PC-3 (cell line): ENCODE measurements at regions not wholly inside any gene's neighbourhood (a gene's known extent, or its start where the extent isn't known, plus 50 kb on each side); places are given as distances from the start of the nearest gene placed in this dataset.
A peak's percentile ranks its signal among the peaks of the same experiment; 100 is the strongest.

Experiments
- ATAC-seq: fragments of 200-7000 bp; cut with Tn5 transposase; 2 replicates; pipeline ENCODE4 v1.9.1; 2020; ENCODE audit warnings: mild to moderate bottlenecking, moderate library complexity
- BruUV-seq: library from RNA; stranded (reverse); fragments of 400-500 nt; replicated peaks from 2 replicates; lab custom pipeline; 2021; lab: Mats Ljungman, UMichigan
- CTCF ChIA-PET: fragments of 300-600 bp; sonication (Branson Sonifier 250); formaldehyde crosslinking; loops from one replicate; lab custom pipeline; 2022; ENCODE audit warnings: antibody characterized with exemption; lab: Charles Lee
- POLR2A ChIA-PET: fragments of 300-600 bp; sonication (Branson Sonifier 250); formaldehyde crosslinking; loops from one replicate; lab custom pipeline; 2022; ENCODE audit warnings: antibody characterized with exemption; ENCODE audit not compliant: unreplicated experiment; lab: Charles Lee
- DNase-seq: peaks from one replicate; pipeline ENCODE4 v3.0.0-alpha.2; 2015
- H2AFZ ChIP-seq: fragments of 300-600 bp; sonication (generic); 2 replicates; pipeline ENCODE4 v1.6.0; 2016; ENCODE audit warnings: antibody characterized with exemption, low read length
- H3F3A ChIP-seq: fragments of 300-600 bp; sonication (generic); one replicate; pipeline ENCODE4 v1.6.0; 2017; ENCODE audit warnings: antibody characterized with exemption, low read length, control low read depth, mild to moderate bottlenecking; ENCODE audit not compliant: unreplicated experiment
- H3K27ac ChIP-seq: fragments of 300-600 bp; sonication (generic); 2 replicates; pipeline ENCODE4 v1.5.1; 2016; ENCODE audit warnings: mild to moderate bottlenecking, low read length
- H3K27me3 ChIP-seq: fragments of 300-600 bp; sonication (generic); 2 replicates; pipeline ENCODE4 v1.6.1; 2016; ENCODE audit warnings: low read length, mixed read lengths
- H3K36me3 ChIP-seq: fragments of 300-600 bp; sonication (generic); 2 replicates; pipeline ENCODE4 v1.6.1; 2016; ENCODE audit warnings: low read depth, mixed run types, low read length, mixed read lengths
- H3K4me1 ChIP-seq: fragments of 300-600 bp; sonication (generic); 2 replicates; pipeline ENCODE4 v1.5.1; 2016; ENCODE audit warnings: low read length; ENCODE audit not compliant: insufficient read depth
- H3K4me2 ChIP-seq: fragments of 300-600 bp; sonication (generic); 2 replicates; pipeline ENCODE4 v1.6.0; 2016; ENCODE audit warnings: low read length
- H3K4me3 ChIP-seq: fragments of 300-600 bp; sonication (generic); 2 replicates; pipeline ENCODE4 v1.5.1; 2016; ENCODE audit warnings: mild to moderate bottlenecking, low read length, mixed read lengths
- H3K79me2 ChIP-seq: fragments of 300-600 bp; sonication (generic); 2 replicates; pipeline ENCODE4 v1.6.1; 2017; ENCODE audit warnings: low read length, mixed read lengths
- H3K9ac ChIP-seq: fragments of 300-600 bp; sonication (generic); 2 replicates; pipeline ENCODE4 v1.6.0; 2016; ENCODE audit warnings: mild to moderate bottlenecking, low read length
- H3K9me2 ChIP-seq: fragments of 300-600 bp; sonication (generic); replicated peaks from 2 replicates; pipeline ENCODE4 v1.6.1; 2016; ENCODE audit warnings: mixed run types, low read length, mixed read lengths
- H3K9me3 ChIP-seq: fragments of 300-600 bp; sonication (generic); 2 replicates; pipeline ENCODE4 v1.6.1; 2016; ENCODE audit warnings: low read length, mixed read lengths
- H4K20me1 ChIP-seq: fragments of 300-600 bp; sonication (generic); 2 replicates; pipeline ENCODE4 v1.6.1; 2016; ENCODE audit warnings: low read length, mixed read lengths
- CTCF ChIP-seq: fragments of 300-600 bp; sonication (generic); conservative IDR thresholded peaks from 2 replicates; pipeline ENCODE4 v1.5.1; 2017; ENCODE audit warnings: antibody characterized with exemption, low read depth, mild to moderate bottlenecking, low read length
- EZH2 ChIP-seq: fragments of 300-600 bp; sonication (generic); IDR thresholded peaks from one replicate; pipeline ENCODE4 v1.6.1; 2017; ENCODE audit warnings: antibody characterized with exemption, mild to moderate bottlenecking, low read length; ENCODE audit not compliant: unreplicated experiment
- EZH2phosphoT487 ChIP-seq: fragments of 300-600 bp; sonication (generic); IDR thresholded peaks from 2 replicates; pipeline ENCODE4 v1.6.1; 2018; ENCODE audit warnings: mild to moderate bottlenecking, antibody characterized with exemption, low read length, borderline replicate concordance
- intact Hi-C: fragments of 100-400 bp; cut with micrococcal nuclease; formaldehyde crosslinking; loops from 2 replicates; pipeline ENCODE4 v1.9.0; 2023

- Histone ChIP-seq H3K27me3 (no peaks in the 10 kb centered on the region), H3K36me3 (no peaks in the 10 kb centered on the region), H2AFZ (no peak overlapping the region), H3K9ac (no peak overlapping the region), H4K20me1 (no peaks in the 10 kb centered on the region), H3F3A (no peaks in the 10 kb centered on the region), H3K4me3 (no peak overlapping the region), H3K9me2 (no peaks in the 10 kb centered on the region), H3K9me3 (no peaks in the 10 kb centered on the region), H3K79me2 (no peaks in the 10 kb centered on the region), H3K4me2 (no peak overlapping the region), H3K4me1 (no peaks in the 10 kb centered on the region), H3K27ac (no peak overlapping the region)
- TF ChIP-seq CTCF = no peak
- TF ChIP-seq EZH2 = no peak
- TF ChIP-seq EZH2phosphoT487 = no peak
- ChIA-PET POLR2A (no interaction called here), CTCF (no interaction called here)
- intact Hi-C loops = loop anchor here (10.0 kb wide), 1 partner anchor 122 kb away; no protein-coding TSS in a partner anchor
- ATAC-seq (no peak), DNase-seq (no peak)
- no TSS peak for BruUV-seq
Measured at GRCh38 chr3:148223266-148223665, 474.4 kb upstream of the AGTR1 start.

GRCh38 chr3:148226246-148226645 lies 471.5 kb upstream of the AGTR1 start:
- no peaks in the 10 kb centered on the region for H3K79me2 ChIP-seq
- peak; percentile 11 for DNase-seq
- no peaks in the 10 kb centered on the region for H3K9me2 ChIP-seq
- no peak for ATAC-seq
- H3K9ac ChIP-seq = no peak overlapping the region
- H3K4me3 ChIP-seq = no peak overlapping the region
- no peaks in the 10 kb centered on the region for H3F3A ChIP-seq
- no peaks in the 10 kb centered on the region for H3K4me1 ChIP-seq
- no peaks in the 10 kb centered on the region for H3K27me3 ChIP-seq
- no peak overlapping the region for H2AFZ ChIP-seq
- TF ChIP-seq CTCF (no peak), EZH2 (no peak), EZH2phosphoT487 (no peak)
- intact Hi-C loops = loop anchor here (10.0 kb wide), 1 partner anchor 119 kb away; no protein-coding TSS in a partner anchor
- CTCF ChIA-PET = no interaction called here
- POLR2A ChIA-PET = no interaction called here
- no peak overlapping the region for H3K4me2 ChIP-seq
- no peaks in the 10 kb centered on the region for H3K9me3 ChIP-seq
- no peak overlapping the region for H3K27ac ChIP-seq
- BruUV-seq = no TSS peak
- no peaks in the 10 kb centered on the region for H4K20me1 ChIP-seq
- no peaks in the 10 kb centered on the region for H3K36me3 ChIP-seq

GRCh38 chr3:148227534-148227933 lies 470.2 kb upstream of the AGTR1 start:
- H3K27me3 ChIP-seq = no peaks in the 10 kb centered on the region
- no peaks in the 10 kb centered on the region for H3K4me1 ChIP-seq
- H3K4me3 ChIP-seq = no peak overlapping the region
- no peak overlapping the region for H3K4me2 ChIP-seq
- H3K9me3 ChIP-seq = no peaks in the 10 kb centered on the region
- no peak overlapping the region for H3K9ac ChIP-seq
- no peaks in the 10 kb centered on the region for H4K20me1 ChIP-seq
- ATAC-seq (no peak), DNase-seq (no peak)
- no peaks in the 10 kb centered on the region for H3K79me2 ChIP-seq
- POLR2A ChIA-PET = no interaction called here
- no peaks in the 10 kb centered on the region for H3K9me2 ChIP-seq
- intact Hi-C loops = loop anchor here (10.0 kb wide), 1 partner anchor 117 kb away; no protein-coding TSS in a partner anchor
- TF ChIP-seq EZH2 = no peak
- no peak for TF ChIP-seq CTCF
- no peak for TF ChIP-seq EZH2phosphoT487
- CTCF ChIA-PET = no interaction called here
- no peak overlapping the region for H2AFZ ChIP-seq
- no peaks in the 10 kb centered on the region for H3K36me3 ChIP-seq
- H3F3A ChIP-seq = no peaks in the 10 kb centered on the region
- H3K27ac ChIP-seq = no peak overlapping the region
- no TSS peak for BruUV-seq
